Omental fat pad (tissue), 3 donors: ENCODE measurements at regions not wholly inside any gene's neighbourhood (a gene's known extent, or its start where the extent isn't known, plus 50 kb on each side); places are given as distances from the start of the nearest gene placed in this dataset.

ENCODE experiments used
- ATAC-seq: fragments of 150-250 bp; one replicate; pipeline ENCODE4 v1.9.1; 2016; ENCODE audit warnings: mild to moderate bottlenecking, moderate library complexity; ENCODE audit not compliant: low FRiP score
- DNase-seq: peaks from one replicate; pipeline ENCODE4 v3.0.0-alpha.2; 2019; ENCODE audit warnings: low spot score
- TF ChIP-seq, protein P1 (sequence below), 3 donors: fragments of 450-650 bp; IDR thresholded peaks; one replicate each; pipeline ENCODE4 v1.5.1; 2016 to 2017; ENCODE audit warnings: antibody characterized with exemption in 3 of 3, mild to moderate bottlenecking in 3 of 3, moderate library complexity in 2 of 3

DNA sequence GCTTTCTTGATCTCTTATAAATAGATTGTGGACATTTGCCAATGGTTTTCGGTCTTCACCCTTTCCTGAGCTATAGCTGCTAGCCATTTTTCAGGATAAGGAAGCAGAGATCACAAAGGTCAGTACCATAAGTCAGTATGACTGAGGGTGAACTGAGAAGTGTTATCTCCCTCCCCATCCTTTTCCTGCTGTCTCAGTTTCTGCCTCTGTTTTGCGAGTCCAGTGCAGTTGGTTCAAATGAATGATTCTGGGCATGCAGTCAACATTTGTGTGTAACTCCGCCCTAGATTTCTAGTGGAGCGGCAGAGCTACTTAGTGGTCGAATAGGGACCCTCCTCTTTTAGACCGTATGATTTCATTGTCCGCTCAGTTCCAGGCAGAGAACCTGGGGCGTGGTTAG, 460.8 kb upstream of the ARGLU1 start:
- ATAC-seq (no peak), DNase-seq (no peak)
- TF ChIP-seq, protein P1, sequence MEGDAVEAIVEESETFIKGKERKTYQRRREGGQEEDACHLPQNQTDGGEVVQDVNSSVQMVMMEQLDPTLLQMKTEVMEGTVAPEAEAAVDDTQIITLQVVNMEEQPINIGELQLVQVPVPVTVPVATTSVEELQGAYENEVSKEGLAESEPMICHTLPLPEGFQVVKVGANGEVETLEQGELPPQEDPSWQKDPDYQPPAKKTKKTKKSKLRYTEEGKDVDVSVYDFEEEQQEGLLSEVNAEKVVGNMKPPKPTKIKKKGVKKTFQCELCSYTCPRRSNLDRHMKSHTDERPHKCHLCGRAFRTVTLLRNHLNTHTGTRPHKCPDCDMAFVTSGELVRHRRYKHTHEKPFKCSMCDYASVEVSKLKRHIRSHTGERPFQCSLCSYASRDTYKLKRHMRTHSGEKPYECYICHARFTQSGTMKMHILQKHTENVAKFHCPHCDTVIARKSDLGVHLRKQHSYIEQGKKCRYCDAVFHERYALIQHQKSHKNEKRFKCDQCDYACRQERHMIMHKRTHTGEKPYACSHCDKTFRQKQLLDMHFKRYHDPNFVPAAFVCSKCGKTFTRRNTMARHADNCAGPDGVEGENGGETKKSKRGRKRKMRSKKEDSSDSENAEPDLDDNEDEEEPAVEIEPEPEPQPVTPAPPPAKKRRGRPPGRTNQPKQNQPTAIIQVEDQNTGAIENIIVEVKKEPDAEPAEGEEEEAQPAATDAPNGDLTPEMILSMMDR (IDR thresholded peaks at IDR 0.05), result no peak

- ATAC-seq, result peak; percentile 32
- DNase-seq, result no peak
- TF ChIP-seq, protein P1 (IDR thresholded peaks at IDR 0.05), result no peak
These were observed 458.1 kb upstream of the ARGLU1 start for GRCh38 chr13:107025991-107026390.

DNA sequence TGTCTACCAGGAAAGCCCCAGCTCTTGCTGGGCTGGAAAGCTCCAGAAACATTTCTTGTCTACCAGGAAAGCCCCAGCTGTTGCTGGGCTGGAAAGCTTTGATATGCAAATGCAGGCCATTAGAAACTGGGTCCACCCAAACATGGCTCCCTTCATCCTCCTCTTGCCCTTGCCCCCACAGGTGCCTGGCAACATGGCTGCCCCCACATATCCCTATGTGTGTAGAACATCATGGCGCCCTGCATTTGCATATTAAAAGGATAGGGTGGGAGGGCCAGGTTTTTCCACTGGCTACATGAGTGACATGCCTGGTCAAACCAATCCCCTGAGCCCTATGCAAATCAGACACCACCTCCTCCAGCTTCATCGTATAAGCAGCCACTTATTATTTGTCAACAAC, 455.4 kb upstream of the ARGLU1 start:
- TF ChIP-seq, protein P1 (IDR thresholded peaks at IDR 0.05), result no peak
- ATAC-seq, result no peak
- no peak for DNase-seq

DNA sequence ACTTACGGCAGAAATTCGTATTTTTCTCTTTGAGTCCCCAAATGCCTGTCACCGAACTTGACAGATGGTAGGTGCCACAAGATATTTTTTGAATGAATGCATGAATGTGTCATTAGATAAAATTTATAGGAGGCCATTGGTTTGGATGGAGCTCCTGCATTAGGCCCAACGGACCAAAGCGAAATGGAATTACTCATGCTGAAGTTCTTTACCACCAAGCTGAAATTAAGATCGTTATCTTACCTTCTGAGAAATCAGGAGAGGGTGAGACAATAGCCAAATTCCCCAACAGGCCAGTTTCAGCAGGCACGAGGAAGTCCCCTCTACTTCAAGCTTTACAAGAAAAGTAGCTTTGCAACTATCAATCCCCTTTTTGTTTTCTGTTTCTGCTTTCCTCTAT, 452.5 kb upstream of the ARGLU1 start:
- no peak for ATAC-seq
- TF ChIP-seq, protein P1 (IDR thresholded peaks at IDR 0.05), result no peak
- no peak for DNase-seq

- no peak for DNase-seq
- no peak for ATAC-seq
- TF ChIP-seq, protein P1 (IDR thresholded peaks at IDR 0.05), result no peak
These were observed 450.3 kb upstream of the ARGLU1 start for GRCh38 chr13:107018285-107018684.

- no peak for DNase-seq
- TF ChIP-seq, protein P1 (IDR thresholded peaks at IDR 0.05), result no peak
These were observed 438.7 kb upstream of the ARGLU1 start for GRCh38 chr13:107006661-107007060.

GRCh38 chr13:107005577-107005976, 437.6 kb upstream of the ARGLU1 start:
- DNase-seq, result no peak
- no peak for ATAC-seq
- TF ChIP-seq, protein P1 (IDR thresholded peaks at IDR 0.05), result no peak

More at GRCh38 chr13:107006661-107007060, 438.7 kb upstream of the ARGLU1 start:
- no peak for ATAC-seq
